NB4 (cell line): ENCODE measurements at regions not wholly inside any gene's neighbourhood (a gene's known extent, or its start where the extent isn't known, plus 50 kb on each side); places are given as distances from the start of the nearest gene placed in this dataset.

ENCODE experiments used
- DNase-seq: peaks from one replicate; pipeline ENCODE4 v3.0.0; 2010; ENCODE audit warnings: low read depth
- H3K4me3 ChIP-seq: one replicate; pipeline ENCODE4 v1.5.1; 2011; ENCODE audit warnings: mild to moderate bottlenecking, low read depth, low read length, moderate library complexity
- CTCF ChIP-seq: IDR thresholded peaks from one replicate; pipeline ENCODE4 v1.5.1; 2012; ENCODE audit warnings: low read depth, low read length
- MAX ChIP-seq: IDR thresholded peaks from 2 replicates; pipeline ENCODE4 v1.6.1; 2011; ENCODE audit warnings: low read depth, low read length
- MYC ChIP-seq: IDR thresholded peaks from 2 replicates; pipeline ENCODE4 v1.6.1; 2011; ENCODE audit warnings: low read depth, low read length
- POLR2A ChIP-seq: IDR thresholded peaks from 2 replicates; pipeline ENCODE4 v1.6.1; 2011; ENCODE audit warnings: mild to moderate bottlenecking; ENCODE audit not compliant: insufficient read length; ENCODE audit errors: extremely low read depth

- DNase-seq: no peak
- TF ChIP-seq CTCF (no peak), POLR2A (no peak), MYC (no peak), MAX (no peak)
- no peak overlapping the region for H3K4me3 ChIP-seq
Measured at GRCh38 chr1:87794788-87795614, 466.3 kb downstream of the LMO4 start.

GRCh38 chr1:87795615-87796337 is 467.1 kb downstream of the LMO4 start:
- no peak overlapping the region for H3K4me3 ChIP-seq
- TF ChIP-seq CTCF: no peak
- TF ChIP-seq MAX: no peak
- TF ChIP-seq POLR2A: no peak
- no peak for TF ChIP-seq MYC
- DNase-seq: no peak

- DNase-seq: no peak
- no peak overlapping the region for H3K4me3 ChIP-seq
- no peak for TF ChIP-seq MAX
- no peak for TF ChIP-seq CTCF
- no peak for TF ChIP-seq POLR2A
- TF ChIP-seq MYC: no peak
Measured at GRCh38 chr1:87796471-87796901, 467.8 kb downstream of the LMO4 start.

GRCh38 chr1:87799451-87799850 is 470.8 kb downstream of the LMO4 start:
- H3K4me3 ChIP-seq: no peak overlapping the region
- no peak for DNase-seq
- TF ChIP-seq CTCF: no peak
- TF ChIP-seq MYC: no peak

GRCh38 chr1:87800006-87800405 is 471.3 kb downstream of the LMO4 start:
- DNase-seq: no peak
- TF ChIP-seq POLR2A: no peak
- TF ChIP-seq MYC: no peak
- no peak for TF ChIP-seq MAX
- no peak for TF ChIP-seq CTCF
- no peak overlapping the region for H3K4me3 ChIP-seq
